Tibial artery (tissue), 4 donors: ENCODE measurements at regions not wholly inside any gene's neighbourhood (a gene's known extent, or its start where the extent isn't known, plus 50 kb on each side); places are given as distances from the start of the nearest gene placed in this dataset.

ENCODE experiments used
- DNase-seq, 2 donors: peaks; one replicate each; pipeline ENCODE4 v3.0.0-alpha.2; 2019
- H3K27ac ChIP-seq, 2 donors: fragments of 200-600 bp; sonication (generic) in 1 of 2; 1 replicate in 1 of 2; 2 replicates in 1 of 2; pipeline ENCODE4 v1.5.1; 2018 to 2019; ENCODE audit warnings: mild to moderate bottlenecking in 1 of 2
- H3K27me3 ChIP-seq, 2 donors: fragments of 200-600 bp; sonication (generic) in 1 of 2; one replicate each; pipeline versions ENCODE4 v1.5.1 to v1.6.0; 2016 to 2019
- H3K36me3 ChIP-seq, 3 donors: fragments of 200-600 bp; sonication (generic) in 2 of 3; one replicate each; pipeline ENCODE4 v1.5.1; 2016 to 2019; ENCODE audit warnings: mild to moderate bottlenecking in 2 of 3
- H3K4me1 ChIP-seq, 4 donors: fragments of 200-600 bp; sonication (generic) in 2 of 4; 1 replicate in 3 of 4; 2 replicates in 1 of 4; pipeline ENCODE4 v1.5.1; 2016 to 2019
- H3K4me3 ChIP-seq, 2 donors: fragments of 200-600 bp; sonication (generic) in 1 of 2; 1 replicate in 1 of 2; 2 replicates in 1 of 2; pipeline ENCODE4 v1.5.1; 2018 to 2019; ENCODE audit warnings: mild to moderate bottlenecking in 2 of 2
- H3K9me3 ChIP-seq, 3 donors: fragments of 200-600 bp; sonication (generic) in 1 of 3; one replicate each; pipeline ENCODE4 v1.5.1; 2016 to 2019
- intact Hi-C: fragments of 100-400 bp; cut with DNase I; formaldehyde crosslinking; loops from one replicate; pipeline ENCODE4 v1.15.0; 2023; ENCODE audit warnings: low total_unique reads
- TF ChIP-seq, protein P1 (sequence below), 2 experiments: fragments of 200-600 bp in 1 of 2; fragments of 450-650 bp in 1 of 2; IDR thresholded peaks; one replicate each; pipeline ENCODE4 v1.5.1; 2017 to 2019; ENCODE audit warnings: antibody characterized with exemption in 2 of 2, mild to moderate bottlenecking in 1 of 2, moderate library complexity in 1 of 2

DNA sequence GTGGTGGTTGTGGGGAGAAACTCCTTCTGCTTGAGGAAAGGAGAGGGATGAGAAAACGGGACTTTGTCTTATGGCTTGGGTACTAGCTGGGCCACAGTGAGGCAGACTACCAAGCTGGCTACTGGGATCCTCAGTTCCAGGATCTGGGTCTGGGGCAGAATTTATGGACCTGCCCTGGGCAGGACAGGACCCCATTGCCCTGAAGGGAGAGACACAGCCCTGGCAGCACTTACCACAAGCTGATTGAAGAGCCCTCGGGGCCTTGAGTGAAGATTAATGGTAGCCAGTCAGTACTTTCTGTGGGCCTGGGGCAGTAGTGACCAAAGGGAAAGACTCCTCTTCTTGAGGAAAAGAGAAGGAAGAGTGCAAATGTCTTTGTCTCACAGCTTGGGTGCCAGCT is 799.7 kb downstream of the SI start:
- Histone ChIP-seq H3K4me1 (no peaks in the 10 kb centered on the region), H3K9me3 (peaks cover 0 to 17% (median 3%) of the 10 kb centered on the region in 3 donors), H3K27ac (no peak overlapping the region), H3K36me3 (no peaks in the 10 kb centered on the region), H3K4me3 (no peak overlapping the region), H3K27me3 (no peaks in the 10 kb centered on the region)
- TF ChIP-seq, protein P1, sequence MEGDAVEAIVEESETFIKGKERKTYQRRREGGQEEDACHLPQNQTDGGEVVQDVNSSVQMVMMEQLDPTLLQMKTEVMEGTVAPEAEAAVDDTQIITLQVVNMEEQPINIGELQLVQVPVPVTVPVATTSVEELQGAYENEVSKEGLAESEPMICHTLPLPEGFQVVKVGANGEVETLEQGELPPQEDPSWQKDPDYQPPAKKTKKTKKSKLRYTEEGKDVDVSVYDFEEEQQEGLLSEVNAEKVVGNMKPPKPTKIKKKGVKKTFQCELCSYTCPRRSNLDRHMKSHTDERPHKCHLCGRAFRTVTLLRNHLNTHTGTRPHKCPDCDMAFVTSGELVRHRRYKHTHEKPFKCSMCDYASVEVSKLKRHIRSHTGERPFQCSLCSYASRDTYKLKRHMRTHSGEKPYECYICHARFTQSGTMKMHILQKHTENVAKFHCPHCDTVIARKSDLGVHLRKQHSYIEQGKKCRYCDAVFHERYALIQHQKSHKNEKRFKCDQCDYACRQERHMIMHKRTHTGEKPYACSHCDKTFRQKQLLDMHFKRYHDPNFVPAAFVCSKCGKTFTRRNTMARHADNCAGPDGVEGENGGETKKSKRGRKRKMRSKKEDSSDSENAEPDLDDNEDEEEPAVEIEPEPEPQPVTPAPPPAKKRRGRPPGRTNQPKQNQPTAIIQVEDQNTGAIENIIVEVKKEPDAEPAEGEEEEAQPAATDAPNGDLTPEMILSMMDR (IDR thresholded peaks at IDR 0.05) = no peak
- intact Hi-C loops = no loop called here
- no peak for DNase-seq

DNA sequence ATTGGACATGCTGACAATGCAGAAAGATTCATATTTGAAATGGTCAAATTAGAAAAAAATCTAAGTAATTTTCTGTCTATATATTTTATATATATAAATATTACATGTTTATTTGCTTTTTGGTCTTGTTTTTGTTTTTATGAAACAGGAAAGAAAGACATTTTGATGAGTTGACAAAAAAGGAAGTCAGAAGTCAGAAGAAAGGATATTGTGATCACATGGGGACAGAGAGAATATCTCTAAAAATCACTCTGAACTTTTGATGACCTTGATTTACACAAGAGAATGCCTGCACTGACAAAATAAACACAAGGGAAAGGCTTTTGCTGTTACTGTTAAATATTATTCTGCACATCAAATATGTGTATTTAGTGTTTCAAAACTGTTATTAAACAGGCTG is 811.2 kb downstream of the SI start:
- TF ChIP-seq, protein P1 (IDR thresholded peaks at IDR 0.05) = no peak
- no peaks in the 10 kb centered on the region for H3K36me3 ChIP-seq
- no peaks in the 10 kb centered on the region for H3K27me3 ChIP-seq
- no peak overlapping the region for H3K4me3 ChIP-seq
- no peak overlapping the region for H3K27ac ChIP-seq
- intact Hi-C loops = no loop called here
- DNase-seq = no peak
- H3K4me1 ChIP-seq = no peaks in the 10 kb centered on the region
- H3K9me3 ChIP-seq = no peaks in the 10 kb centered on the region

DNA sequence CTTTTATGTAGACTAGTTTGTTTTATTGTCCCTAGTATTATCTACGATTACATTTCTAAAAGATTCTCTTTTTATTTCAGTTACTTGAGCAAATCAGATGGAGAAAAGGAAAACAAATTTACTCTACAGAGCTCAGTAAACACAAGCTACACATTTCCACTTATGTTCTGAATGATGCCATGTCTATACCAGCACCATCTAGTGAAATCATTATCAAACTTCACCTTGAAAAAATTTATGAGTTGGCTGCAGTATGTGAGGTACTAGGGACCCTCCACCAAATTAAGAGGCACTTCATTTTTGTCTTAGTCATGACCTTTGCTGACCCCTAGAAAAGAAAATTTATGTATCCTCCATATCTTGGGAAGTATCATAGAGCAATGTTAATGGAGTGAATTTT is 827.4 kb downstream of the SI start:
- no peak overlapping the region for H3K4me3 ChIP-seq
- no peaks in the 10 kb centered on the region for H3K36me3 ChIP-seq
- H3K4me1 ChIP-seq = no peaks in the 10 kb centered on the region
- intact Hi-C loops = no loop called here
- H3K27ac ChIP-seq = no peak overlapping the region
- H3K27me3 ChIP-seq = no peaks in the 10 kb centered on the region
- H3K9me3 ChIP-seq = no peaks in the 10 kb centered on the region
- TF ChIP-seq, protein P1 (IDR thresholded peaks at IDR 0.05) = no peak
- DNase-seq = no peak

DNA sequence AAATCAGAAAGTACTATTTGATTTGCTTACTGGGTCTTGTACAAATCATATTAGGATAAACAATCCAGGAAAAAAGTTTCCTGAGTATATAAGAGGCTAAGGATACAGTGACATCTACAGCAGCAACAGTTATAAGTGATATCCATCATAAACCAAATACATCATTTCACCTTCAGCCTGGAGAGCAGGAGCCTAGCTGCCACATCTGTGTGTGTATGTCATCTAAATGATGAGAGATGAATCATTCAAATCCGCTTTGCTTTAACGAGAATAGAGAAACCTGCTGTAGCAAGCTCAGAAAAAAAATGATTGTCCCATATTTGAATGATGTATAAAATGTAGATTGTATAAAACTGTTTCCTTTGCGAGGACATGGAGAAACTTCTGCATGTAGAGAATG is 841.4 kb downstream of the SI start:
- intact Hi-C loops = no loop called here
- no peak for DNase-seq

DNA sequence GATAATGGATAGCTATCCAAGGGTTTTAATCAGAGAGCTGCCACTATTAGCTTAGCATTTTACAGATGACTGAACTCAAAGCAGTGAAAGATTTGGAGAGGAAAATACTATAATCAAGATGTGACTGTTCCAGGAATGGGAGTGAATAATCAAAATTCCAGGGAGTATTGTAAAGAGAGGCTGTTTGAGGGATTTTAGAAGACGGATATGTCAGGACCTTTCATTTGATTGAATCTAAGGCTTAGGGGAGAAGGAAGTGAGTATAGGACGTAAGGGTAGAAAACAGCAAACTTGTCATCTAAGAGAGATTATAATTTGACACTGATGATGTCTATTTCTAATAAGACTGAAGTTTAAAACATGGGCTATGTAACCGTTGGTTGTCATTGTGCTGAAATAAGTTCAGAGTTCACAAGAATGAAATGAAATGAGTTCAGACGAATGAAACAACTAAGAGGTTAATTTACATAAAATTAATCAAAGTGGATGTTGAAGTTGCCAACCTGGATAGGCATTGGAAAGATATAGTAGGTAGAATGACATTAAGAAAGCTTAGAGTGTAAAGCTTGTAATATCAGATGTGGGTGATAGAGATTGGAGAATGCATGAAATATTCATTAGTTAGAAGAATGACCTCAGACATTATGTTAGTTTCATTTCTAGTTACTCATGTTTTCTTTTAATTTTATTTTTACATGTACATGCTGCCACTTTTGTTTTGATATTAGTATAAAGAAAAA is 842.8 kb downstream of the SI start:
- no peak for DNase-seq
- H3K27ac ChIP-seq = no peak overlapping the region
- H3K4me1 ChIP-seq = no peaks in the 10 kb centered on the region
- no peaks in the 10 kb centered on the region for H3K9me3 ChIP-seq
- H3K36me3 ChIP-seq = no peaks in the 10 kb centered on the region
- intact Hi-C loops = no loop called here
- TF ChIP-seq, protein P1 (IDR thresholded peaks at IDR 0.05) = no peak
- no peaks in the 10 kb centered on the region for H3K27me3 ChIP-seq
- H3K4me3 ChIP-seq = no peak overlapping the region

More for the DNA sequence above, 841.4 kb downstream of the SI start:
- H3K4me1 ChIP-seq = no peaks in the 10 kb centered on the region
- H3K27me3 ChIP-seq = no peaks in the 10 kb centered on the region
- H3K36me3 ChIP-seq = no peaks in the 10 kb centered on the region
- H3K27ac ChIP-seq = no peak overlapping the region
- no peaks in the 10 kb centered on the region for H3K9me3 ChIP-seq
- TF ChIP-seq, protein P1 (IDR thresholded peaks at IDR 0.05) = no peak
- H3K4me3 ChIP-seq = no peak overlapping the region
